NCI-H446 treated with DMSO at 0.1 percent for 48 hours (cell line): ENCODE measurements at regions not wholly inside any gene's neighbourhood (a gene's known extent, or its start where the extent isn't known, plus 50 kb on each side); places are given as distances from the start of the nearest gene placed in this dataset.
"Not testable (repeated sequence)": the region's sequence is repeated elsewhere in the genome, so short reads cannot be mapped to it uniquely, and the experiment has no call there.

Experiments used
- DNase-seq: peaks from one replicate; lab custom pipeline; 2025; lab: John Stamatoyannopoulos, UW

DNA sequence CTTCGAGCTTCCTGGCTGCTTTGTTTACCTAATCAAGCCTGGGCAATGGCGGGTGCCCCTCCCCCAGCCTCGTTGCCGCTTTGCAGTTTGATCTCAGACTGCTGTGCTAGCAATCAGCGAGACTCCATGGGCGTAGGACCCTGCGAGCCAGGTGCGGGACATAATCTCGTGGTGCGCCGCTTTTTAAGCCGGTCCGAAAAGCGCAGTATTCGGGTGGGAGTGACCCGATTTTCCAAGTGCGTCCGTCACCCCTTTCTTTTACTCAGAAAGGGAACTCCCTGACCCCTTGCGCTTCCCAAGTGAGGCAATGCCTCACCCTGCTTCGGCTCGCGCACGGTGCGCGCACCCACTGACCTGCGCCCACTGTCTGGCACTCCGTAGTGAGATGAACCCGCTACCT is 889.3 kb upstream of the NUDT12 start:
- not testable (repeated sequence) for DNase-seq

DNA sequence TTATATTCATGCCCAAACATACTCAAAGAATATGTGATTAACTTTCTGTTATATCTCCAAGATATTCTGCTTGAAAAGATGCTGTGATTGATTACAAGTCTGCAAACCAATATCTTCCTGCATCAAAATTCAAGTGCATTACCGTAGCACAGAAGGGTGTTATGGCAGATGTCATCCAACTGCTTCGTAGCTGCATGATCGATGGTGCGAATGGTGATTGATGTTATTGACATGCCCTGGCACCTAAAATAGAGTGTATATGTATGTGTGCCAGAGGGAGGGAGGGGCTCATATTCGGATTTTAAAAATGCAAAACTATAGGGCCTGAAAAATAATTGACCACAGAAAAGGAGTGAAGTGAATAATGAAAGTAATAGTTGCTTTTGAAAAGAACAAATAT is 882.1 kb upstream of the NUDT12 start:
- peak; percentile 38 for DNase-seq

DNA sequence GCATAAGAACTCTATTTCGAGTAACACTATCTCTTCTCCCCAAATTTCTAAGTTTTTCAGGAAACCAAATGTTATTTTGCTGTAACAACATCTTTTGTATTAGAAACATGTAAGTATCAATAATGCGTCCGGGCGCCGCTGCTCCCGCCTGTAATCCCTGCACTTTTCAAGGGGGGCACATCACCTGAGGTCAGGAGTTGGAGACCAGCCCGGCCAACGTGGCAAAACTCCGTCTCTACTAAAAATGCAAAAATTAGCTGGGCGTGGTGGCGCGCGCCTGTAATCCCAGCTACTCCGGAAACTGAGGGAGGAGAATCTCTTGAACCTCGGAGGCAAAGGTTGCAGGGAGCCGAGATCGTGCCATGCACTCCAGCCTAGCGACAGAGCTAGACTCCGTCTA is 881.1 kb upstream of the NUDT12 start:
- DNase-seq: no peak

DNA sequence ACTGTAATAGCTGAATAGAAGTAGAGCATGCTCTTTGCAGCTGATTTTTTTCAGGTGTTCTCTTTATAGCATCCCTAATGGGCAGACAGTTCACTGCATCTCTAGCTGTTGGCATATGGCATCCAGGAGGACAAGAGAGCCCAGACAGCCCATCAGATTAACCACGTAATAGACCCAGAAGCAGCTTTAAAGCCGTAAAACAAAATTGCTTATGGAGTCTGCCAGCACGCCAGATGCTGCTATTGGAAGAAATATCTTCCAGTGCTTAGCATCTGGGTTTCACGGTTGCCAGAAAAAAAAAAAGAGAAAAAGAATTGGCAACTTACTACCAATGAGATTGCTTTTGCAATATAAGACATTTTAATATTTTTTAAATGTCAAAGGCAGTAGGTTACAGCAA is 869.4 kb upstream of the NUDT12 start:
- DNase-seq: peak; percentile 97

DNA sequence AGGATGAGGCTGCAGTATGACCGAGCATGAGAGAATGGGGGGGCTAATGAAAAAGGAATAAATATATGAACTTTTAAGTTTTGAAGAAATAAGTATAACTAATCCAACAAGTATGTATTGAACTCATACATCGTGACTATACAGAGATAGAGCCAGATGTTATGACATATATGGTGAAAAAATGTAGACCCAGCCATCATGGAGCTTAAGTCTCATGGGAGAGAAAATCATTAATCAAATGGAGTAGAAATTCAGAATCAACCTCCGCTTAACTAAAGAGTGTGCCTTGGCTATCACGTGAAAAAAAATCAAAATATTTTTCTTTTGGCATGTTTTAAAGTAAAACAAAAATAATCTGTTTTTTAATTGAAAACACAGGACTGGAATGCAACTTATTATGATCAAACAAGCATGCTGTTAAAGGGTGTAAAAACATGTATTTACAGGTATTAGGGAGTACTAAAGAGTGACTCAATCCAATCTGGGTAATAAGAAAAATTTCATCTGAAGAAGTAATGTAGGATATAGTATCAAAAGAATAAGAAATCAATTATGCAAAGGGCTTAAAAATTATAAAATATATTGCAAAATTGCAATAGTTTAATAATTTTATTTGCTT is 868.5 kb upstream of the NUDT12 start:
- no peak for DNase-seq

DNA sequence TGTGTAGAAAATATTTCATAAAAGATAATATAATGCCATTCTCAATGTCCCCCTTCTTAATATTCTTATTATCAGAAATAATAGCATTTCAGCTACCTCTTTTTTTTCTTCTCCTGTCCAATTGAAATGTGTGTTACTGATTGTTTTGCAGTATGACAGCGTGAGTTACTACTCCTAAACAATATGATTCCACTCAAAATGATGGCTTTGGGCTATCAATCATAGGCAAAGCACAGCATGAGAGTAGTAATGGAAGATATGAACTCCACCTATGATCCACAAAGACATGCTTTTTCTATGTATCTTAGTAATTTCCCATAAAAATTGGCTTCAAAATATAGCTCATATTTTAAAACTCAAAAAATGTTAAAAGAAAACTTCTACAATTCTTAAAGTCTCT is 867.3 kb upstream of the NUDT12 start:
- no peak for DNase-seq

DNA sequence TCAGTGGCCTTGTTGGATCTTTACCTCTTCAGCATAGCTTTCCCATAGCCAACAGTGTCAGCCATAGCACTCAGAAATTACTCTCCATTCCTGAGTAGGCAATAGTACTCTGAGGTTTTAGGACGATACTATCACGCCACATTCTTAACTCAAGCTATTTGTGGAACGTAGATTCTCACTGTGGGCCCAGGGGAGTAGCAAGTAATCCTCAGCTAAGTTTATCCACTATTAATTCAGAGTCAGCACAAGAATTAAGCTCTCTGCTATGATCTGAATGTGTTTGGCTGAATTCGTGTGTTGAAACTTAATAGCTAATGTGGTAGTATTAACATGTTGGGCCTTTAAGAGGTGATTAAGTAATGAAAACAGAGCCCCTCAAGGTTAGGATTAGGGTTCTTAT is 858.8 kb upstream of the NUDT12 start:
- DNase-seq: no peak

DNA sequence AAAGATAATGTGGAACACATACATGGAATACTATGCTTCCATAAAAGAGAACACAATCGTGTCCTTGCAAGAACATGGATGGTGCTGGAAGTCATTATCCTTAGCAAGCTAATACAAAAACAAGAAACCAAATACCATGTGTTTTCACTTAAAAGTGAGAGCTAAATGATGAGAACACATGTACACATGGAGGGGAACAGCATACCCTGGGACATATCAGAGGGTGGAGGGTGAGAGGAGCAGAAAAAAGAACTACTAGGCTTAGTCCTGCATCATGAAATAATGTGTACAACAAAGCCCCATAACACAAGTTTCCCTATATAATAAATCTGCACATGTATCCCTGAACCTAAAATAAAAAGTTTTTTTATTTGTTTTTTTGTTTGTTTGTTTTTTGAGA is 855.5 kb upstream of the NUDT12 start:
- no peak for DNase-seq

DNA sequence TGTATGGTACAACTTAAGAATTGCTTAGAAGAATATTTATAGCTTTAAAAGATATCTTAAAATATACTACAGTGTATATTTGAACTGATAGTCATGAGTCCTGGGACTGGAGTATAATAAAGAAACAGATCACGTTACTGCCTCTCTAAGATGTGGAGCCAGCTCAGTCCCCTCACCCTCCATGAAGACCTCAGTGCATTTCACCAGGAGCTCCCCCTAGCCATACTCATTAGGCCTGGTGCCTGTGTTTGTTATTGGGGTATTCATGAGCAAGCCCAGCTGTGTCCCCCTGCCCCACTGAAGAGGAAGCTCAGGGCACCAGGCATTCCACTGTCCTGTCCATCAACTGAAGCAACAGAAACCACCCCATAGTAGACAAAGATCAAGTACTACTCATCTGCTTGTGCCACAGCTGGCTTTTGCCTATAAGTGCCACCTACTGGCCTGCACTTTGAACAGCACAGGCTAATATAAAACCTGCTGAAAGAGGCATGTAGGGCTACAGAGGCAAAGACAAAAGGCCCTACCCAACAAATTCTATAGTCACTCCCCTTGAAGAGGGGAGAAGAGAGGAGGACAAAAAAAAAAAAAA is 850.2 kb upstream of the NUDT12 start:
- peak; percentile 7 for DNase-seq

DNA sequence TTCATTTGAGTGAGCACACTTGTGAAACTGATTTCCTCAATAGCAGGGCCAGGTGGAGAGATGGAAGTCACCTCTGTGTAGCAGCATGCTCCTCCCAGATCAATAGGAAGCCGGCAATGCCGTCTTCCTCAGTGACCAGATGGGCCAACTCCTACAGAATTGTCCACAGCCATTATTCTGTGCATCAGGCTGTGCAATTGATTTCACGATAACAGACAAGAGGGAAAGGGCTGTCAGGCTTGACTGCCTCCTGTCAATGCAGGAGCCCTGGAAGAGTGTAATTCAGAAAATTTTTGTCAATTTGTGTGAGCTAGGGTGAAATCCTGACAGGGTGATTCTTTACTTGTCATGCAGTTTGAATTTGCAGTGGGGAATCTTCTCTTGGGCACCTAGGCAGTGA is 838.4 kb upstream of the NUDT12 start:
- DNase-seq: no peak

DNA sequence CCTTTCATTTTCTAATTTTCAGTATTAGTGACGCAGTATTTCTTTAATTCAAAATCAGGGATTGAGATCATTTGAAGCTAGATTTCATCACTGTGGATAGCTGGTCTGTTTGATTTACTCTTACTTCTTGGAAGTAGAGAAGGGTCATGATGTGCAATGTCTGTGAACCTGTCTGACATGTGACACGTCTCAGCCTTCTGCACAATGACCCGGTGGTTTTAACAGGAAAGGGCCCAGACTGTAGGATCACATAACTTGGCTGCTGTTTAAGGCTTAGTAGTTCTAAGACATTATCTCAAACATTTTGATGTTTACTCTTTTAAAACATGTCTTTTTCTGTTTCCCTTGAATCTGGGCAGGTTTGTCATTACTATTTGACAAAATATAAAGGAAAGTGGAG is 823.3 kb upstream of the NUDT12 start:
- no peak for DNase-seq

DNA sequence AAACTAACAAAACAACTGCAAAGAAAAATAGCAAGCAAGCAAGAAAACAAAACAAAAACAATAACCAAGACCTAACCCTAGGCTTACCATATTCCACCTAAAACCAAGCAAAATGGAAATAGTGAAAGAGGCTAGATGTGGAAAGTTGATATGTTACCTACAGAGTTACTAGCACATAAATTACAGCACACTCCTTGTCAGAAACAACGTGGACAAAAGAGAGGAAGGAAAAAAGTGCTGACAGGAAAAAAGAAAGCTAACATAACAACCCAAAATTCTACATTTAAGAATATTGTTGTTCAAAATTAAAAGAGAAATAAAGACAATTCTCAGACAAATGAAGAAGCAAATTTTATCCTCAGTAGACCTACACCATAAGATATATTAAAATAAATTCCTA is 812.8 kb upstream of the NUDT12 start:
- no peak for DNase-seq

DNA sequence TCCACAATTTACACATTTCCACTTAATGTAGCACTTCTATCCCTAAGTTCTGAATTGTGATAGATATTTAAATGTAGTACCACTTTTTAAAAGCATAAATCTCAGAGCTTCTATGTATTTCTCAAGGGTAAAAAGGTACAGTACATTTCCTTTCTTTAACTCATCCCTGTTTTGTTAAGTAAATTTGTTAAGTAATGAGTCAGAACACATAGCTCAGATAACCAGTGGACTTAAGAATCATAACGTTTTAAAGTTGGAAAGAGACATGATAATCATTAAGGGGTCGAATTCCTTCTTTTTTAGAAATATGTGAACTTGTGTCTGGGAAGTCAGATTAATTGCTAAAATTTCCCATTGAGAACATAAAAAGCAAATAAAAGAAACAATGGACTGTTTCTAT is 810.2 kb upstream of the NUDT12 start:
- DNase-seq: no peak

DNA sequence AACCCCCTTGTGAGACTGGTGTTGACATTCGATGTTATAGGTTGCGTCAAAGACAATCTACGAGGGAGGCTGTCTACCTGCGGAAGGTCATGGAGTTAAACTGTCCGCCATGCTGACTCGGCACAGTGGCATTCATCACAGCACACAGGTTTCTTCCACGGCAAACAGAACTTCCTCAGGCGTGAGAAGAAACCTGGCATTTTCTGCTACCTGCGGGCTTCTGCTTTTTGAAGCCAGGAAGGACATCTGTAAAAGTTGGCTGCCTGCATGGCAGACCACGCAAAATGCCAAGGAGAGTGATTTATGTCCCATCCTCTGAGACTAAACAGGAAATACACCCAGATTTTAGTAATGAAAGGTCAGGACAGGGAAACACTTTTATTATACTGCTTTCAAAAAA is 809.8 kb upstream of the NUDT12 start:
- DNase-seq: no peak

DNA sequence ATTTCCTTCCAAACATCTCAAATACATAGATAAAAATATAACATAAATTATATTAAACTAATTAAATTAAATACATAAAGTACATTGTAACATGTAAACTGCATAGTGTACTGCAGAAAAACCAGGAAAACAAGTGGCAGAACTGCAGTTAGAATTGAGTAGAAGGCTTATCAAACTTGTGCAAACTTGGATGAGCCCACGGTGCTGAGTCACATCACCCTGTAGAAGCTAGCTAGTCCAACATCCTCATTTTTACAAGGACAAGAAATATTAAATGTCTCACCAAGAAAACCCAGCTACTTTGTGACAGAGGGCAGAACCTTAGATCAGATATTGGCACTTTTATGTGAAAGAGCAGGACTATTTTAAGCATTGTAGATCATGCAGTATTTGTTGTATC is 807.9 kb upstream of the NUDT12 start:
- no peak for DNase-seq

DNA sequence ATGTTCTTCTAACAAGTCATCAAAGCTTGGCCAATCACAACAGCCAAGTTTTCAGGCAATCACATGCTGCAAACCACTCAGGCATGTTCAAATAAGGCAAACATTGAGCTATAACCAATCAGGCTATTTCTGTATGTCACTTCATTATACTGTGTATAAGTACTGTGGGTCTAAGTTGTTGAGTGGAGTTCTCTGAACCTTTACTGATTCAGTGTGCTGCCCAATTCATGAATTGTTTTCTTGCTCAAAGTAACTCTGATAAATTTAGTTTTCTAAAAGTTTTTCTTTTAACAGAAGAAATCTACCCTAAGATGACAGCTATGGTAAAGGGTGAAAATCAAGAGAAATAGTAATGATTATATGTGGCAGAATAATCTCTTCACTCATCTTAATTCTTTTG is 805.4 kb upstream of the NUDT12 start:
- no peak for DNase-seq

DNA sequence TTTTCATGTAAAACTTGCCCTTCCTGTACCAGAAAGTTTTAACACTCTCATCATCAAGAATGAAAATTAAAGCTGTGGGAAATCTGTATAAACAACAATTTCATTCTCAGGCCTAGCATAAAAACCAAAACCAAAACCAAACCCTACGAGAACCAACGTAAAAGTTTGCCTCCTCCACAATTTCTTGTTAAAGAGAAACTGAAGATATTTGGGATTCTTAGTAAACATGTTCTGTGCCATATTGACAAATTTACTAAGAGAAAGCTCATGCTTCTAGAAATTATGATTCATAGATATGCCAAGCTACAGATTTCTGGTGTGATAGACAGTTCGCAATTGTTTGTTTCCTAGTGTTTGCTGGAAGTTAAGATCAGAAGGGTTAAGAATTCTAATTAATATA is 801.0 kb upstream of the NUDT12 start:
- DNase-seq: no peak

DNA sequence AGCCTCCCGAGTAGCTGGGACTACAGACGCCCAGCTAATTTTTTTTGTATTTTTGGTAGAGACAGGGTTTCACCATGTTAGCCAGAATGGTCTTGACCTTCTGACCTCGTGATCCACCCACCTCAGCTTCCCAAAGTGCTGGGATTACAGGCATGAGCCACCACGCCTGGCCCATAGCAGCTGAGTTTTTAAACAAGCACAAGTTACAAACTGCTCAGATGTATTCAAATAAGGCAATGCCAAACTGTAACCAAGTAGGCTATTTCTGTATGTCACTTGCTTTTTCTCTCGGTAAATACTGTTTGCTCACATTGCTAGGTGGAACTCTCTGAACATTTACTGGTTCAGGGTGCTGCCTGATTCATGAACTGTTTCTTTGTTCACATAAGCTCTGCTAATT is 799.3 kb upstream of the NUDT12 start:
- no peak for DNase-seq

DNA sequence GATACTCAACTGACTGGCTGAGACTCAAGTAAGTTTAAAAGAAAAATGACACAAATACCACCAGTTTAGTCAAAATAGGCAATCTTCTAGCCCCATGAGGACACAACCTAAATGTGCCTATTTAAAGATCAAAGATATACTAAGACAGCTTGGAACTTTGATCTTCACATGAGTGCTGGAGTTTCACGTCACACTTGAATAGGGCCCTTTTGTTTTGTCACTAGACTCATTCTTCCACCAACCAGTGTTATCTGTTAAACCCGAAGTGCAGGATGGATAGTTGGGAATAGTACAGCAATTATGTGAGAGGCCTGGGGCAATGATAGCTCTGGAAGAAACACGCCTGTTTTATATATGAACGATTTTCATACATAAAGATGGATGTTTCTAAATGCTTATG is 792.8 kb upstream of the NUDT12 start:
- DNase-seq: no peak

DNA sequence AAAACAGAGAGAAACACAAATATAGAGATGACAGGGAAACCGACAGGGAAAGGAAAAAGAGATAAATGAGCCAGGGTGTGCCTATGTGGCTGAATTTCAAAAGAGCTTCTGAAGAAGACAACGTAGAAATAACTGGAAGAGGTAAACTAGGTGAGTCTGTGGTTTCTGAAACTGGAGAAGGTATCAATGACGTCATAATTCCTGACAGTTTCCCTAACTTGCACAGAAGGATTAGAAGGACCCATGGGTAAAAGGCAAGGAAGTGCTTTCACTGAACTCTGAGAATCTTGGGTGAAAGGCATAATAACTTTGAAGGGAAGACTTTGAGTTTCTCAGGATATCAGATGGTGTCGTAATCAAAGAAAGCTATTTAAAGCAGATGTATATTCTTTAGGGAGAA is 790.8 kb upstream of the NUDT12 start:
- DNase-seq: no peak

DNA sequence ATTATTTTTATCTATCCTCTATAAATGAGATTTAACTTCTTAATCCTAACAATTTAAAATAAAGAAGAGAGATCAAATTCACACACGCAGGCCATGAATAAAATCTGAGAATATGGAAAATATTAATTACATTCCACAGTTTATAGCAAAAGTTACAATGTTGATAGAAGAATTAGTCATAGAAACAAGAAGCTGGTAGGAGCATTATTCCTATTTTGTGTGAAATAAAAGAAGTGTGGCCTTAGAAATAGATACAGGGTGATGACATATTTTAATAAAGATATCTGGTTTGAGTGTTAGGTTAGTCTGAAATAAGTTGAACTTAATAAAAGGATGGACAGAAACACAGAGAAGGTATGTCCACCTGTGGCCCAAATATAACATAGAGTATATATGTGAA is 790.4 kb upstream of the NUDT12 start:
- no peak for DNase-seq

DNA sequence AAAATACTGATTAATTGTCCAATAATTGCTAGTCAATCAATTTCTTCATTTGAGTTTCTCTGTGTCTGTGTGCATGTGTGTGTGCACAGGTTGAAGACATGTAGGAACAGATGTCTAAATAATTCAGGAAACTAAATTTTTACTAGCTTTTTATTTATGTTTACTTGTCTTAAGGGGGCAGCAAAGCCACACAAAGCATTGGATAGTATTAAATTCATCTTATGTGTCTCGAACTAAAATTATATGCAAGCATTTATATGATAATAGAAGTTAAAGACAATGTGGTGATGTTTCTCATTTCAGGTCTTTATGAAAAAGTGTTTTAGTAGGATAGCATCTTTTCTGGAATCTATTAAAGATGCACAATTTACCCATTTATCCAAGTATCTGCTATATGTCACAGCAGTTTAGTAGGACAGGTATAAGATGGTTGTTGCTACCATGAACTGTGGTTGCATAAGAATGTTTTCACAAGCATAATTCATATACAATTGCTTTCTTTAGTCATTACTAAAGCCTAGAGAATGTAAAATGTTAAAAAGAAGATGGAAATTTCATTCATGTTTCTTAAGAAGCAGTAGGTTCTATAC is 784.6 kb upstream of the NUDT12 start:
- peak; percentile 46 for DNase-seq

DNA sequence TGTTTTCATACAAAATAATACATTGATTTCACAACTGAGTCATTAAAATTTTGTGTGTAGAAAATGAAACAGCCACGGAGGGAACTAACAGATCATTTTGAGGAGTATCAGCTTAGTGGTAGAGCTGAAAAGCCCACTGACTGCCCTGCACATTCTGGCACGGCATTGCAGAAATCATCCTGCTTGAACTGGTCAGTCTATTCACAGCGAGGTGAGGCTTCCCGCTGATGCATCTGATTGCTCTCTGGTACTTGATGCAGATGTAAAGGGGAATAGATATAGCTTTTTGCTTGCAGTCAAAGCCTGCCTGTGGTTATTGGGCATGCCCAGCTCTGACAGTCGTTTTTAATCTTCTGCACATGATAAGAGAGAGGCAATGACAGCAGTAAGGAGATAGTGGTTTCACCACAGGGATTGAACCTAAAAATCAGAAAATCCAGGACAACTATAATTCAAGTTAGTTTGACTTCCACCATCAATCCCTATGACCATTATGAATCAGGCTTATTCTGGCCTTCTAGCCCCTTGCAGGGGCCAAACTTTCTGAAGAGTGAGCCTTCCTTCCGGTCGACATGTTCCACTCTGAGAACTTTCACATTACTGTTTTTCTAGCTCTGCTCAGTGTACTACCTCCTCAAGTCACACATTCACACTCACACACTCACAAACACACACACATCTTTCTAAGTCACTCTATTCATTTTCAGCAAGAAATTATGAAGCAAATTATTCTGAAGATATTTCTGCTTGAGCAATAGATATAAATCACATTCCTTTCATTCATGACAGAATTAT is 782.8 kb upstream of the NUDT12 start:
- DNase-seq: no peak
